Urothelium cell line (cell line): ENCODE measurements at regions not wholly inside any gene's neighbourhood (a gene's known extent, or its start where the extent isn't known, plus 50 kb on each side); places are given as distances from the start of the nearest gene placed in this dataset.
"Not testable (repeated sequence)": the region's sequence is repeated elsewhere in the genome, so short reads cannot be mapped to it uniquely, and the experiment has no call there.

ENCODE experiments used
- DNase-seq: peaks from one replicate; pipeline ENCODE4 v3.0.0; 2011; ENCODE audit warnings: low spot score, mixed read lengths
- FAIRE-seq: peaks from 2 replicates; lab custom pipeline; 2011; peaks lifted over from hg19 to GRCh38; lab: Jason Lieb, UNC

DNA sequence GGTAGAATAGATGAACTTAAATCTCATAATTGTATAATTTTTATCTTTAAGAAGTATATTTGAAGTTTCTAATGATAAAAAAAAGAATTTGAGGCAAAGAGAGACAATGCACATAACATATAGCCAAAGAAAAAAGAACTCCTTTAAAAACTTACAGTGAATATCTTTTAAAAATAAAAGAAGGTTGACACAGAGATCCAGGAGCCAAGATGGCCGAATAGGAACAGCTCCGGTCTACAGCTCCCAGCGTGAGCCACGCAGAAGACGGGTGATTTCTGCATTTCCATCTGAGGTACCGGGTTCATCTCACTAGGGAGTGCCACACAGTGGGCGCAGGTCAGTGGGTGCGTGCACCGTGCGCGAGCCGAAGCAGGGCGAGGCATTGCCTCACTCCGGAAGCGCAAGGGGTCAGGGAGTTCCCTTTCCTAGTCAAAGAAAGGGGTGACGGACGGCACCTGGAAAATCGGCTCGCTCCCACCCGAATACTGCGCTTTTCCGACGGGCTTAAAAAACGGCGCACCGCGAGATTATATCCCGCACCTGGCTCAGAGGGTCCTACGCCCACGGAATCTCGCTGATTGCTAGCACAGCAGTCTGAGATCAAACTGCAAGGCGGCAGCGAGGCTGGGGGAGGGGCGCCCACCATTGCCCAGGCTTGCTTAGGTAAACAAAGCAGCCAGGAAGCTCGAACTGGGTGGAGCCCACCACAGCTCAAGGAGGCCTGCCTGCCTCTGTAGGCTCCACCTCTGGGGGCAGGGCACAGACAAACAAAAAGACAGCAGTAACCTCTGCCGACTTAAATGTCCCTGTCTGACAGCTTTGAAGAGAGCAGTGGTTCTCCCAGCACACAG is 84.9 kb upstream of the G2E3 start:
- FAIRE-seq, DNase-seq: not testable (repeated sequence)

- FAIRE-seq (no peak), DNase-seq (no peak)
Observed at GRCh38 chr14:30482276-30482675, 76.7 kb upstream of the G2E3 start.

DNA sequence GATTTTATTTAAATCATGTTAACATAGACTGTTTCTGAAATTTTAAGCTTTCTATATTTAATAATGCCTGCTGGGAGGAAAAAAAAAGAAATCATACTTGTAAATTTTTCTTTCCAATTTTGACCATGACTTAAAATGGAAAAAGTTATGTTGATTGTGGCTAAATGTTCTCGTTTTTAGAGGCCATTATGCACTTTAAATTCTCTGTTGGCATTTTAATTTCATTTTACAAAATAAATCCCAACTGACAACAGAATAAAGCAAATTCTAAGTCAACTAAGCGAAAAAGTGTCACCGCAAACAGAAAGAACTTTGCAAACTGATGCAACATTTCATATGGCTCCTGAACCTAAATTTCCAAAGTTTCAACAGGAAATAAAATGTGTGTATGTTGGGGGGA is 74.8 kb upstream of the G2E3 start:
- DNase-seq (no peak), FAIRE-seq (no peak)

- no peak for DNase-seq
- FAIRE-seq: no peak
Observed at GRCh38 chr14:30484976-30485375, 74.0 kb upstream of the G2E3 start.

- FAIRE-seq (no peak), DNase-seq (no peak)
Observed at GRCh38 chr14:30496852-30497251, 62.1 kb upstream of the G2E3 start.

DNA sequence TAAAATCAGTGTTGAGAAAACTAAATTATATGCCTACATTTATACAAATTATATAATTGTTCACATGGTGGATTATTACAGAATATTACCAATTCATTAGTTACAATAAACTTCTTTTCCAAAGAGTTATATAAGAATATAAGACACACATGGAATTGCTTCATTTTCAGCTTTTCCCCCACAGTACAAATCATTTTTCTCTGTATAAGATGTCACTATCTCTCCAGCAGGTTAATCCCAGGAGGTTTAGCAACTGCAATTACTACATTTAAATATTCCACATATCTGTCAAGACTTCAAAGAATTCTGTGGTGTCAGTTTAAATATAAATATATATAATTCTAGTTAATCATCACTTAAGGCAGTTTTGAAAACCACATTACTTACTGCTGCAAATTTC is 59.6 kb upstream of the G2E3 start:
- FAIRE-seq: no peak

GRCh38 chr14:30500222-30500621 is 58.7 kb upstream of the G2E3 start:
- DNase-seq: no peak
- FAIRE-seq: no peak

More for the DNA sequence above, 59.6 kb upstream of the G2E3 start:
- no peak for DNase-seq

GRCh38 chr14:30507209-30507608 is 51.7 kb upstream of the G2E3 start:
- no peak for DNase-seq
- no peak for FAIRE-seq
